ENCODE measurements at regions not wholly inside any gene's neighbourhood (a gene's known extent, or its start where the extent isn't known, plus 50 kb on each side); places are given as distances from the start of the nearest gene placed in this dataset.

- no peak for DNase-seq (ENCODE audit: low spot score)
Measured at GRCh38 chr4:19314116-19314515, 937.6 kb upstream of the SLIT2 start.

- peak; percentile 14 for DNase-seq (ENCODE audit: low spot score)
Measured at GRCh38 chr4:19309378-19309777, 942.3 kb upstream of the SLIT2 start.

- no peak for DNase-seq (ENCODE audit: low spot score)
Measured at GRCh38 chr4:19304028-19304427, 947.7 kb upstream of the SLIT2 start.

- no peak for DNase-seq (ENCODE audit: low spot score)
Measured at GRCh38 chr4:19301527-19301926, 950.2 kb upstream of the SLIT2 start.

- no peak for DNase-seq (ENCODE audit: low spot score)
Measured at GRCh38 chr4:19300213-19300612, 951.5 kb upstream of the SLIT2 start.

GRCh38 chr4:19298998-19299397 is 952.7 kb upstream of the SLIT2 start:
- DNase-seq (ENCODE audit: low spot score) = peak; percentile 13

GRCh38 chr4:19293781-19294180 is 957.9 kb upstream of the SLIT2 start:
- DNase-seq (ENCODE audit: low spot score) = no peak

- no peak for DNase-seq (ENCODE audit: low spot score)
Measured at GRCh38 chr4:19293080-19293479, 958.6 kb upstream of the SLIT2 start.

GRCh38 chr4:19286924-19287323 is 964.8 kb upstream of the SLIT2 start:
- DNase-seq (ENCODE audit: low spot score) = no peak

GRCh38 chr4:19285146-19285545 is 966.6 kb upstream of the SLIT2 start:
- DNase-seq (ENCODE audit: low spot score) = no peak

- no peak for DNase-seq (ENCODE audit: low spot score)
Measured at GRCh38 chr4:19278665-19279064, 973.0 kb upstream of the SLIT2 start.

- DNase-seq (ENCODE audit: low spot score) = no peak
Measured at GRCh38 chr4:19266566-19266965, 985.1 kb upstream of the SLIT2 start.

- no peak for DNase-seq (ENCODE audit: low spot score)
Measured at GRCh38 chr4:19262467-19262866, 989.2 kb upstream of the SLIT2 start.

GRCh38 chr4:19260346-19260745 is 991.4 kb upstream of the SLIT2 start:
- no peak for DNase-seq (ENCODE audit: low spot score)

- no peak for DNase-seq (ENCODE audit: low spot score)
Measured at GRCh38 chr4:19259920-19260319, 991.8 kb upstream of the SLIT2 start.

- DNase-seq (ENCODE audit: low spot score) = no peak
Measured at GRCh38 chr4:19256823-19257222, 994.9 kb upstream of the SLIT2 start.

- DNase-seq (ENCODE audit: low spot score) = no peak
Measured at GRCh38 chr4:19254486-19254885, 997.2 kb upstream of the SLIT2 start.

GRCh38 chr4:19248023-19248422 is 1003.7 kb upstream of the SLIT2 start:
- no peak for DNase-seq (ENCODE audit: low spot score)

GRCh38 chr4:19241895-19242294 is 1009.8 kb upstream of the SLIT2 start:
- no peak for DNase-seq (ENCODE audit: low spot score)

GRCh38 chr4:19239565-19239964 is 1012.1 kb upstream of the SLIT2 start:
- no peak for DNase-seq (ENCODE audit: low spot score)

GRCh38 chr4:19236473-19236872 is 1015.2 kb upstream of the SLIT2 start:
- DNase-seq (ENCODE audit: low spot score) = no peak

GRCh38 chr4:19230906-19231545 is 1020.7 kb upstream of the SLIT2 start:
- no peak for DNase-seq (ENCODE audit: low spot score)

- no peak for DNase-seq (ENCODE audit: low spot score)
Measured at GRCh38 chr4:19227701-19228100, 1024.0 kb upstream of the SLIT2 start.

- peak; percentile 5 for DNase-seq (ENCODE audit: low spot score)
Measured at GRCh38 chr4:19224820-19225219, 1026.9 kb upstream of the SLIT2 start.

GRCh38 chr4:19216476-19216875 is 1035.2 kb upstream of the SLIT2 start:
- DNase-seq (ENCODE audit: low spot score) = no peak

Measured in COLO829 (cell line).